HG02571 (cell line): ENCODE measurements at regions not wholly inside any gene's neighbourhood (a gene's known extent, or its start where the extent isn't known, plus 50 kb on each side); places are given as distances from the start of the nearest gene placed in this dataset.
"Not testable (repeated sequence)": the region's sequence is repeated elsewhere in the genome, so short reads cannot be mapped to it uniquely, and the experiment has no call there.

Experiments
- ATAC-seq: cut with Tn5 transposase; IDR thresholded peaks from one replicate; pipeline ENCODE4 v1.9.1; 2021; ENCODE audit warnings: mild to moderate bottlenecking, moderate library complexity; ENCODE audit not compliant: unreplicated experiment

DNA sequence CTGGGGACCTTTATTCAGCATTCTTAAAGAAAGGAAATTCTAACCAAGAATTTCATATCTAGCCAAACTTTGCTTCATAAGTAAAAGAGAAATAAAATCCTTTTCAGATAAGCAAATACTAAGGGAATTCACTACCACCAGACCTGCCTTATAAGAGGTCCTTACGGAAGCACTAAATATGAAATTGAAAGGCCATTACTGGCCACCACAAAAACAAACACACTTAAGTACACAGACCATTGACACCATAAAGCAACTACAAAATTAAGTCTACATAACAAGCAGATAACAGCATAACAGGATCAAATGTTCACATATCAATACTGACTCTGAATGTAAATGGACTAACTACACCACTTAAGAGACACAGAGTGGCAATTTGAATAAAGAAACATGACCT lies 361.4 kb upstream of the POU5F2 start:
- ATAC-seq, result no peak

DNA sequence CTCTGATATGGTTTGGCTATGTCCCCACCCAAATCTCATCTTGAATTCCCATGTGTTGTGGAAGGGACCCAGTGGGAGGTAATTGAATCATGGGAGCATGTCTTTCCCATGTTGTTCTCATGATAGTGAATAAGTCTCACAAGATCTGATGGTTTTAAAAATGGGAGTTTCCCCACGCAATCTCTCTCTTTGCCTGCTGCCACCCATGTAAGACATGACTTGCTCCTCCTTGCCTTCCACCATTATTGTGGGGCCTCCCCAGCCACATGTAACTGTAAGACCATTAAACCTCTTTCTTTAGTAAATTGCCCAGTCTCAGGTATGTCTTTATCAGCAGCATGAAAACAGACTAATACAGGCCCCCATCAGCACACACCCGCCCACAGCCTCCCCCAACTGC lies 356.0 kb upstream of the POU5F2 start:
- ATAC-seq, result not testable (repeated sequence)

DNA sequence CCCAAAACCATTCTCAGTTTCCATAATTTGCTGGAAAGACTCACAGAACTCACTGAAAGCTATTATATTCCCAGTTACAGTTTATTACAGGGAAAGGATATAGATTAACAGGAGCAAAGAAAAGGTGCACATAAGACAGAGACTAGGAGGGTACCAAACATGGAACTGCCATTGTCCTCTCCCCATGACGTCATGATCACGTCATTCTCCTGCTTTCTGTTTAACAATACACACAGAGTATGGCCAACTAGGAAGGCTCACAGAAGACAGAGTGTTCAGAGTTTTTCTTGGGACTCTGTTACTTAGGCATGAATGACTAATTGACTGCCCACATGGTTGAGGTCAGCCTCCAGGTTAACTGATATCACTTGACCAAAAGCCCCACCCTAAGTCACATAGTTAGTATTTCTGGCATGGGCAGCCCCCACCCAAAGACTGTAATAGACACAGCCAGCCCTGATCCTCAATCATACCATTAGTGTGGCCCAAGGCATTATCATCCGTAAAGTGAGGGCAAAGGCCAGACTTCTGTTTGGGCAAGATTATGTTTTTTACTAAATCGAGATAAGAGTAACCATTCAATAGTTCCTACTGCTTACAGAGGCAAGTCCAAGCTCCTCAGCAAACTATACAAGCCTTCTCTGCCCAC lies 353.5 kb upstream of the POU5F2 start:
- no peak for ATAC-seq

DNA sequence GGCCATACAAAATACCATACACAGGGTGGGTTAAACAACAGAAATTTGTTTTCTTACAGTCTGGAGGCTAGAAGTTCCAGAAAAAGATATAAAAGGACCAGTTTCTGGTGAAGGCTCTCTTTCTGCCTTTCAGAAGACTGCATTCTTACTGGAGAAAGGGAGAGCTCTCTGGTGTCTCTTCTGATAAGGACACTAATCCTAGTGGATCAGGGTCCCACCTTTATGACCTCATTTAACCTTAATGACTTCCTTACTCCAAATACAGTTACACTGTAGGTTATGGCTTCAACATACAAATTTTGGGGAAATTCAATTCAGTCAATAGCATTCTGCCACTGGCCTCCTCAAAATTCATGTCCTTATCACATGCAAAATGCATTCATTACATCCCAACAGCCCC lies 351.9 kb upstream of the POU5F2 start:
- no peak for ATAC-seq

DNA sequence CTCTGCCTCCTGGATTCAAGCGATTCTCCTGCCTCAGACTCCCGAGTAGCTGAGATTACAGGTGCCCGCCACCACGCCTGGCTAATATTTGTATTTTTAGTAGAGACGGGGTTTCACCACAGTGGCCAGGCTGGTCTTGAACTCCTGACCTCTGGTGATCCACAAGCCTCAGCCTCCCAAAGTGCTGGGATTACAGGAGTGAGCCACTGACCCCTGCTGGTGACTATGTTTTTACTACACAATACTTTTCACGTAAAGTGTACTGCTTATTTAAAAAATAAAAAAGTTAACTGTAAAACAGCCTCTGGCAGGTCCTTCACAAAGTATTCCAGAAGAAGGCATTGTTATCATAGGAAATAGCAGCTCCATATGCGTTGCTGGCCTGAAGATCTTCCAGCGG lies 345.2 kb upstream of the POU5F2 start:
- ATAC-seq, result not testable (repeated sequence)

DNA sequence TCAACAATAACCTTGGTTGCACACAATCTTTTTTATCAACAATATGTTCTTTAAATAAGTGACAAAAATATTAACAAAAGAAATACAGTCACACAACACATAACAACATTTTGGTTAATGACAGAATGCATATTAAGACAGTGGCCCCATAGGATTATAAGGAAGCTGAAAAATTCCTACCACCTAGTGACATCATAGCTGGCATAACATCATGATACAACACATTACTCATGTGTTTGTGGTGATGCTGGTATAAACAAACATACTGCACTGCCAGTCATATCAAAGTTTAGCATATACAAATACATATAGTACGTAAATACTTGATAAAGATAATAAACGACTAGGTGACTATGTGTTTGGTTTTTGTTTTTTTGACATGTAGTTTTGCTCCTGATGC lies 344.8 kb upstream of the POU5F2 start:
- no peak for ATAC-seq

DNA sequence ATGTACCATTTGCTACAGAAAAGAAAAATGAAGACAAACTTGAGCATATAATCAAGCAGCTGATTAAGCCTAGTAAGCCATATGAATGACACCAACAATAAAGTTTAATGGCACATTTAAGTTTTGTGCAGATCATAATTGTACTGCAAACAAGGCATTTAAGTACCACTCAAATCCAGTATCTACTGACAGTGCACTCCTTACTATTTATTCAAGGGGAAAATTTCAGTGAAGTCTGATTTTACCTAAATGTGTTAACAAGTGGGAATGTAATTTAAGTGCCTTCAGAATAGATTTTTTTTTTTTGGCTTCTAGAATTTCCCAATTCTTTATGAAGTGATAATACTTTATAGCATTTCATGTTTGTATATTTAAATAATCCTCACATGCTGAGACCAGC lies 341.0 kb upstream of the POU5F2 start:
- no peak for ATAC-seq

DNA sequence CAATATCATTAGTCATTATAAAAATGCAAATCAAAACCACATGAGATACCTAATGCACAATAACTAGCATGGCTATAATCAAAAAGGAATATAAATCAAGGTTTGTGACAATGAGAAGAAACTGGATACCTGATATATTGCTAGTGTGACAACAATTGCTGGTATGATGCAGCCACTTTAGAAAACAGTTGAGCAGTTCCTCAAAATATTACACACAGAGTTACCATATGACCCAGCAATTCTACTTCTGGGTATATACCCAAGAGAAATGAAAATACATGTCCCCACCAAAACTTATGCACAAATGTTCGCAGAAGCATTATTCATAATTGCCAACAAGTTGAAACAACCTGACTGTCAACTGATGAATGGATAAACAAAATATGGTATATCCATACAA lies 339.7 kb upstream of the POU5F2 start:
- no peak for ATAC-seq

DNA sequence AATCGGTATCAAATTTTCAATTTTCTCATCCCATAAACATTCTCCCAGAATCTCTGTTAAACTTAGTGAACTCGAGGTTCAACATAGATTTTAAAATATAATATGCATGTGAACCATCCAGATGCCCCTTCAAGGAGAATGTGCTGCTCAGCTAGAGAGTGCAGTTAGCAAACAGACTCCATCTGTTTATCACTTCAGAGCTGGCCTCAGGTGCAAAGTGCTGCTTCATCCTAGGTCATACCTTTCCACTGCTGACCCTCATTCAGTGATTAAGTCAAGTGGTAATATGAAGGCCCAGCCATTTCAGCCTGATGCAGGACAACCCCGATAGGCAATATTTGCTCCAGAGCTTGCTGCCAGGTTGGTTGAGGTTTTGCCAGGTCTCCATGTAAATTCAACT lies 339.0 kb upstream of the POU5F2 start:
- no peak for ATAC-seq

DNA sequence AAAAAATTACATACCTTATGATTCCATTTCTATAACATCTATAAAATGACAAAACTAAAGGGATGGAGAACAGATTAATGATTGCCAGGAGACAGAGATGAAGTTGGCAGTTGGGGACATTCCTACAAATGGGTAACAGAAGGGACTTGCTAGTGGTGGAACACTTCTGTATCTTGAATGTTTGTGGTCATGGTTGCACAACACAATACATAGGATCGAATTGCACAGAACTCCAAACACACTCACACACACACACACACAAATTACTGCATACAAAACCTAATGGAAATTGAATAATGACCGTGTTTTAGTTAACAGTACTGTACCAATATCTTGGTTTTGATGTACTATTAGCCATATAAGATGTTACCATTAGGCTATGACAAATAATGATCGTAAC lies 330.7 kb upstream of the POU5F2 start:
- ATAC-seq, result no peak

DNA sequence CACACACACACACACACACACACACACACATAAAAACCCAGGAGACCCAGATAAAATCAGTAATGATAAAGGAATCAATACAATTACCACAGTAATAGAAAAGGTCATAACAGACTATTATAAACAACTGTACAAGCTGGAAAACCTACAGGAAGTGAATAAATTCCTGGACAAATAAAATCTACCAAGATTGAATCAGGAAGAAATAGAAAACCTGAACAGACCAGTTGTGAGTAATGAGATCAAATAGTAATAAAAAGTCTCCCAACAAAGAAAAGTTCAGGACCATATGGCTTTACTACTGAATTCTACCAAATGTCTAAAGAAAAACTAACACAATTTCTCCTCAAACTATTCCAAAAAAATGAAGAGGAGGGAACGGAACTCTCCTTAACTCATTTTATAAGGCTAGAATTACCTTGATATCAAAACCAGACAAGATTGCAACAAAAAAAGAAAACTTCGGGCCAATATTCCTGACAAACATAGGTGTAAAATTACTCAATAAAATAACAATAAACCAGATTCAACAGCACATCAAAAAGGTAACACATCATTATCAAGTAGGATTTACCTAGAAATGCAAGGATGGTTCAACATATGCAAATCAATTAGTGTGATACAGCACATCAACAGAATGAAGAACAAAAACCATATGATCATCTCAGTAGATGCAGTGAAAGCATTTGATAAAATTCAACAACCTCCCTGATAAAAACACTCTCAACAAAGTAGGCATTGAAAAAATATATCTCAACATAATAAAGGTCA lies 325.2 kb upstream of the POU5F2 start:
- no peak for ATAC-seq

DNA sequence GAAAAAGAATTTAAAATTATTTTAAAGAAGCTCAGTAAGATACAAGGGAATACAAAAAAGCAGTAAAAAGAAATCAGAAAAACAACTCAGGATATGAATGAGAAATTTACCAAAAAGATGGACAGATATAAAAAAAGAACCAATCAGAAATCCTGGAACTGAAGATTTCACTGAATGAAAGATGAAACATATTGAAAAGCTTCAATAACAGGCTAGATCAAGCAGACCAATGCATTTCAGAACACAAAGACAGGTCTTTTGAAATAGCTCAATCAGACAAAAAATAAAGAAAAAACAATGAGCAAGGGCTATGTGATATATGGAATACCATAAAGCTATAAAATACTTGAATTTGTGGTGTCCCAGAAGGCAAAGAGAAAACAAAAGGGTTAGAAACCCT lies 322.6 kb upstream of the POU5F2 start:
- no peak for ATAC-seq

DNA sequence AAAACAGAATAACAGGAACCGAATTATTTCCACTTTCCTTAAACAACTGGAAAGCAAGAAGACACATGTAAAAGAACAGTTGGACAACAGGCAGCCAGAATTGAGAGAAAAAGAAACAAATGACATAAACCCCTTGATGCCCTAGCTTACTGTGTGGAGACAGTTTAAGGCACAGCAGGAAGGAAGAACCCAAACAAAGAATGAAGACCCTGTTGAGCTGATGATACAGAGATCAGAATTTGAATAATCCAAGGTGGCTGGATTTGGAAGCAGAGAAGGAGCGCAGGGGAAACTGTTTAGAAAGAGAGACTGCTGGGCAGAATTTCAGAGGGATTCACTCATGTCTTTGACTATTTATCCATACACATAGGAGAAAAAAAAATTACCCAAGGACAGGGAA lies 316.3 kb upstream of the POU5F2 start:
- no peak for ATAC-seq

DNA sequence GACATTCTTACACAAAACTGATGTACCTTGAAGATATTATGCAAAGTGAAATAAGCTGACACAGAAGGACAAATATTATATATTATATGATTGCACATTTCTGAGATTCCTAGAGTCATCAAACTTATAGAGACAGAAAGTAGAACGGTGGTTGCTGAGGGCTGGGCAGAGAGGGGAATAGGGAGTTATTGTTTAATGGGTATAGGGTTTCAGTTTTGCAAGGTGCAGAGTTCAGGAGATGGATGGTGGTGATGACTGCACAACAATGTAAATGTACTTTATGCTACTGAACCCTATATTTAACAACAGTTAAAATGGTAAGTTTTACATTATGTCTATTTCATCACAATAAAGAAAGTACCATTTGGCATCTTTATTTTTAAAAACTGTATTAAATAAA lies 315.8 kb upstream of the POU5F2 start:
- no peak for ATAC-seq

DNA sequence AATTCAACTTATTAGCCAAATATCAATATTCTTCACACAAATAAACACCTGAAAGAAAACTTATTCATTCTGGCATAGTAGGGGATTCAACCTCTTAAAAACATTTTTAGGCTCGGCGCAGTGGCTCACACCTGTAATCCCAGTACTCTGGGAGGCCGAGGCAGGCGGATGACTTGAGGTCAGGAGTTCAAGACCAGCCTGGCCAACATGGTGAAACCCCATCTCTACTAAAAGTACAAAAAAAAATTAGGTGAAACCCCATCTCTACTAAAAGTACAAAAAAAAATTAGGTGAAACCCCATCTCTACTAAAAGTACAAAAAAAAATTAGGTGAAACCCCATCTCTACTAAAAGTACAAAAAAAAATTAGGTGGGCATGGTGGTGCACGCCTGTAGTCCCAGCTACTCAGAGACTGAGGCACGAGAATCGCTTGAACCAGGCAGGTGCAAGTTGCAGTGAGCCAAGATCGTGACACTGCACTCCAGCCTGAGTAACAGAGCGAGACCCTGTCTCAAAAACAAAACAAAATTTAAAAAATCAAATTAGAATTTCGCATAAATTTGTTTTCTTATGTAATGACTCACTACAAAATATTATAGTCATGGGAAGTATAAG lies 308.0 kb upstream of the POU5F2 start:
- not testable (repeated sequence) for ATAC-seq

DNA sequence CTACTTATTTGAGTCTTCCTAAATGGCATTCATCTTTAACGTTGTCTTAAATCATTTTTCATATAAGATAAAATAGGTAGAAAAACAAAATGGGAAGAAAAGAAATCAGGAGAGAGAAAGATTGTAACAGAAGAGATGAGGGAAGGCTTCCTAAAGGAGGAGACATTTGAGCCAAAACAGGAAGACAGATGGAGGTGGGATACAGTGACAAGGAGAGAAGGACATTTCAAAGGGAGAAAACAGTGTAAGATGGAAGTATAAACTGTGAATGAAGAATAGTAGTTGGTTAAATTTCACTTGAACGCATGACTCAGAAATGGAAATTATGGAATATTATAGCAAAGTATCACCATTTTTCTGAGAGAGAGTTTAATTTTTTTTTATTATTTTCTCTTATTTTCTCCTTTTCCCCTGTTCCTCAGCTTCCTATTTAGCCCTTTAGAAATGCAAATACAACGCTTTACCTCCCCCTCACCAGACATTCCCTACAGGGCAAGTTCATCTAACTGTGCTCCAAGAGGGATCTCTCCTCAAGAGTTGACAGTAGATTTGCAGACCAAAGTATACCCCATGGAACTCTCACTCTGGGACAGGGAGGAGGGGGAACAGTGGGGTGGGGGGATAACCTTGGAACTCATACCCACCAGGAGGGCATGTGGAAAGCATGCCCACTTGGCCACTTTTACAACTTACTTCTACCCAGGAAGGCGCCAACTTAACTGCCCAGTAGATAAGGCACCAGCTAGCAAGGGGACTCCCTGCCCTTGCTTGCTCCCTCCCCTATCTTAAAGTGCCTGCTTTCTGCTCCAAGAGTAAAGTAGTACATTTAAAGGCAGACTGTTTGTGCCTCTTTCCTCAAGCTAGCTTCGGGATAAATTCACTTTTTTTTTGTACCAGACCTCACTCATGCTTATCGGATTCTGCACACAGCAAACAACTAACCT lies 304.7 kb upstream of the POU5F2 start:
- ATAC-seq, result no peak

DNA sequence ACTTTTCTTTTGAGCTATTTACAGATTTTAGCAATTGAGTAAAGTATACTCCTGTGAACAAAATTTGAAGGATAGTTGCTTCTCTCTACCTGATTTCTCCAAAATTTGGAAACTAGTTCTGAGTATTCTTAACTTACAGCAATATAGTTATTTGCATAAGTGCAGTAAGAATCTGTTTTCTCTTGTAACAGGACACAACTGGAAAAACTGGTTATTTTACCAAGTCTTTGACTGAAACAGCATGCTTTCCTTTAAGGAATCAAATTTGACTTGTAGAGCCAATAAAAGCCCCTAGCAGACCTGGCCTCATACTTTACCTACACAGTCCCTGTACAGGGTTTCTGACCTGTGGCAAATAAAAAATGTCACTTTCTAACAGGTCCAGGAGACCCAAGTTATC lies 301.9 kb upstream of the POU5F2 start:
- ATAC-seq, result no peak

DNA sequence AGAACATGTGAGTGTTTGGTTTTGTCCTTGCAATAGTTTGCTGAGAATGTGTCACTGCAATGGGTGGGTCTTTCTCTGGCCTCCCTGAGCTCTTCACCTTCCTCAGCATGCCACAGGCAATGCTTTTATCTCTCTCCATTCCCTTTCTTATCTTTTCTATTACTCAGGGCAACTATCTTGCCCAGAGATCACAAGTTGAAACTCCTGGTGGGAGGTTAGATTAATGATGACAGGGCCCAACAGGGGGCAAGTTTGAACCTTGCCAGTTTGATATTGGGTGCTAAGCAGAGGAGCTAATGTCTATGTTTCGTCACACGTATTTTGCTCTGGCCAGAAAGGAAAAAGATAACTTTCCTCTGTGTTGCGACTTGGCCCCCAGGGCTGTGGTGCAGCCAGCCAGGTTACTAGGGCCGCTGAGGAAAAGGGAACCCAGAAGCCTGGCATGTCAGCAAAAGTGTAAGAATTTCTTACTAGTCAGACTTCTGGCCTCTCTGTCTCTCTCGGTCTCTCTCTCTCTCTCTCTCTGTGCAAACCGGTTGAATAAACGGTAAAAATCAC lies 299.3 kb upstream of the POU5F2 start:
- ATAC-seq, result no peak

DNA sequence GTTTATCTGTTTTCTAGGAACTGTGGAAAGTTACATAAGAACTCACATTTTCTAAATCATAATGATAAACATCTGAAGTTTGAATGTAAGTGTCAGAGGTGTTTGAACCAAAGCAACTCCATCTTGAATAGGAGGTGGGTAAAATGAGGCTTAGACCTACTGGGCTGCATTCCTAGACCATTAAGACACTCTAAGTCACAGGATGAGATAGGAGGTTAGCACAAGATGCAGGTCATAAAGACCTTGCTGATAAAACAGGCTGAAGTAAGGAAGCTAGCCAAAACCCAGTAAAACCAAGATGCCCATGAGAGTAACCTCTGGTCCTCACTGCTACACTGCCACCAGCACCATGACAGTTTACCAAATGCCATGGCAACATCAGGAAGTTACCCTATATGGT lies 297.7 kb upstream of the POU5F2 start:
- no peak for ATAC-seq

DNA sequence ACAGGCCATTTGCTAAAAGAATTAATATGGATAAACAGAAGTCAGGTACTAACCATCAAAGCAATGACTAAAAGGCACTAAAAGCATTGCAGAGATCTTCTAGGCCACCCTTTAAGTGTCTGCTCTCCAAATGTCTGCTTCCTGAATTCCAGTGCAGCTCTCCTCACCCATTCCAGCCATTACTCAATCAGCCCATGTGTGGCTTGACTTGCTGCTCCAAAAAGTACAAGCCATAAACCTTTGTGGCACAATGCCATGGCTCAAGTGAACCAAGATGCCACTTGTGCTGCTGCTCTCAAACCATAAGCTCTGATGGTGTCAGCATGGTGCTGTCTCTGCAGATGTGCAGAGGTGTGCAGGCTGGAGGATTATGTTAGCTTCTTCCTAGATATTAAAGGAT lies 290.2 kb upstream of the POU5F2 start:
- ATAC-seq, result no peak

DNA sequence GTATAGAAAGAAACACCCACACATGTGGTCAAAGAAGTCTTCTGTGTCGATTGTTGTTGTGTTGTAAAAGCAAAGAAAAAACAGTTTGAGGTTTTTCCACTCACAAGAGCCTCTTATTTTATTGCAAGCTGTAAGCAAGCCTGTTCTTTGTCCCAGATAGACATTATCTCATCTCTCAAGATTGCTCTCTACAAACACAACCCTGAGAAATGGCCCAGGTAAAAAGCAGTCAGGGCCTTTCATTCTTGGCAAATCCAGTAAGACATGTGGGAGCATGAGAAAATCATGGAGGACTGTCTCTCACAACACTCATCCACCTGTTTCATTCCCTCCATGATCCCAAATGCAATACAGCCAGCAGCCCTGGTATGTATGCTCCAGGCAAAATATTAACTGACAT lies 286.6 kb upstream of the POU5F2 start:
- no peak for ATAC-seq
